Prostate gland (tissue), 2 donors: ENCODE measurements at regions not wholly inside any gene's neighbourhood (a gene's known extent, or its start where the extent isn't known, plus 50 kb on each side); places are given as distances from the start of the nearest gene placed in this dataset.

Source experiments
- DNase-seq: peaks from one replicate; pipeline ENCODE4 v3.0.0-alpha.2; 2019; ENCODE audit warnings: low spot score
- H3K27ac ChIP-seq, 2 donors: fragments of 200-600 bp; sonication (generic); 2 replicates each; pipeline ENCODE4 v1.5.1; 2017 to 2019
- H3K27me3 ChIP-seq: fragments of 200-600 bp; sonication (generic); replicated peaks from 2 replicates; pipeline ENCODE4 v1.5.1; 2019; ENCODE audit not compliant: insufficient read depth
- H3K36me3 ChIP-seq, 2 donors: fragments of 200-600 bp; sonication (generic); 1 replicate in 1 of 2; 2 replicates in 1 of 2; pipeline versions ENCODE4 v1.5.1 to v1.8.1; 2017 to 2019
- H3K4me1 ChIP-seq: fragments of 200-600 bp; sonication (generic); replicated peaks from 2 replicates; pipeline ENCODE4 v1.5.1; 2019
- H3K4me3 ChIP-seq, 2 donors: fragments of 200-600 bp; sonication (generic); 2 replicates each; pipeline ENCODE4 v1.5.1; 2017 to 2019
- H3K9me3 ChIP-seq: fragments of 200-600 bp; sonication (generic); 2 replicates; pipeline ENCODE4 v1.5.1; 2017
- CTCF ChIP-seq, 4 experiments: fragments of 200-600 bp in 2 of 4; fragments of 450-650 bp in 2 of 4; sonication (generic) in 2 of 4; IDR thresholded peaks; 1 replicate in 3 of 4; 2 replicates in 1 of 4; pipeline ENCODE4 v1.5.1; 2016 to 2019; ENCODE audit warnings: antibody characterized with exemption in 4 of 4, mild to moderate bottlenecking in 2 of 4, moderate library complexity in 2 of 4
- POLR2A ChIP-seq: fragments of 450-650 bp; IDR thresholded peaks from one replicate; pipeline ENCODE4 v1.6.1; 2016; ENCODE audit warnings: antibody characterized with exemption, mild to moderate bottlenecking
- POLR2AphosphoS5 ChIP-seq: sonication (generic); formaldehyde crosslinking; IDR thresholded peaks from one replicate; pipeline ENCODE4 v1.6.1; 2017; ENCODE audit warnings: antibody characterized with exemption
- WGBS: methylation state at CpG from one replicate; pipeline ENCODE4 v1.1.5; 2018; 5-methylcytosine and 5-hydroxymethylcytosine counted together
- intact Hi-C: fragments of 100-400 bp; cut with DNase I; formaldehyde crosslinking; loops from one replicate; pipeline ENCODE4 v1.14.2; 2022

- WGBS, result 56% methylated on average over 5 of the region's 5 CpGs
- TF ChIP-seq POLR2A, result no peak
- TF ChIP-seq POLR2AphosphoS5, result no peak
- TF ChIP-seq CTCF (IDR thresholded peaks at IDR 0.05), result no peak
- no peak for DNase-seq
- no peaks in the 10 kb centered on the region for H3K4me1 ChIP-seq
- no peaks in the 10 kb centered on the region for H3K36me3 ChIP-seq
- no peaks in the 10 kb centered on the region for H3K9me3 ChIP-seq
- no peak overlapping the region for H3K4me3 ChIP-seq
- H3K27me3 ChIP-seq, result no peaks in the 10 kb centered on the region
- no peak overlapping the region for H3K27ac ChIP-seq
- intact Hi-C loops, result loop anchor here (10.0 kb wide), 1 partner anchor 526 kb away; the partner anchor contains the start of gene GRIN2A
Measured at GRCh38 chr16:9658586-9658985, 523.6 kb downstream of the GRIN2A start.

GRCh38 chr16:9660898-9661297, 521.3 kb downstream of the GRIN2A start:
- Histone ChIP-seq H3K27ac (no peak overlapping the region), H3K4me3 (no peak overlapping the region), H3K27me3 (no peaks in the 10 kb centered on the region), H3K9me3 (no peaks in the 10 kb centered on the region), H3K36me3 (no peaks in the 10 kb centered on the region), H3K4me1 (no peaks in the 10 kb centered on the region)
- DNase-seq, result no peak
- intact Hi-C loops, result no loop called here
- TF ChIP-seq POLR2AphosphoS5 (no peak), CTCF (IDR thresholded peaks at IDR 0.05) (no peak), POLR2A (no peak)
- 56% methylated on average over 6 of the region's 6 CpGs for WGBS

GRCh38 chr16:9661336-9662017, 520.8 kb downstream of the GRIN2A start:
- Histone ChIP-seq H3K4me1 (no peaks in the 10 kb centered on the region), H3K36me3 (no peaks in the 10 kb centered on the region), H3K9me3 (no peaks in the 10 kb centered on the region), H3K27ac (no peak overlapping the region), H3K27me3 (no peaks in the 10 kb centered on the region), H3K4me3 (no peak overlapping the region)
- 51% methylated on average over 10 of the region's 10 CpGs for WGBS
- TF ChIP-seq POLR2A (no peak), CTCF (IDR thresholded peaks at IDR 0.05) (no peak), POLR2AphosphoS5 (no peak)
- no peak for DNase-seq
- intact Hi-C loops, result no loop called here

- Histone ChIP-seq H3K36me3 (no peaks in the 10 kb centered on the region), H3K4me3 (no peak overlapping the region), H3K4me1 (no peaks in the 10 kb centered on the region), H3K27ac (no peak overlapping the region), H3K27me3 (no peaks in the 10 kb centered on the region), H3K9me3 (no peaks in the 10 kb centered on the region)
- intact Hi-C loops, result no loop called here
- WGBS, result 100% methylated on average over 2 of the region's 2 CpGs
- no peak for TF ChIP-seq POLR2A
- TF ChIP-seq POLR2AphosphoS5, result no peak
- TF ChIP-seq CTCF (IDR thresholded peaks at IDR 0.05), result no peak
- no peak for DNase-seq
Measured at GRCh38 chr16:9663588-9663987, 518.6 kb downstream of the GRIN2A start.

GRCh38 chr16:9665851-9666271, 516.4 kb downstream of the GRIN2A start:
- H3K27ac ChIP-seq, result no peak overlapping the region

More at GRCh38 chr16:9665851-9666271, 516.4 kb downstream of the GRIN2A start:
- Histone ChIP-seq H3K27me3 (no peaks in the 10 kb centered on the region), H3K4me3 (no peak overlapping the region), H3K4me1 (no peaks in the 10 kb centered on the region), H3K36me3 (no peaks in the 10 kb centered on the region), H3K9me3 (no peaks in the 10 kb centered on the region)
- TF ChIP-seq CTCF (IDR thresholded peaks at IDR 0.05) (no peak), POLR2A (no peak), POLR2AphosphoS5 (no peak)
- intact Hi-C loops, result no loop called here
- no peak for DNase-seq
- 32% methylated on average over 5 of the region's 5 CpGs for WGBS
